LNCaP clone FGC (cell line): ENCODE measurements at regions not wholly inside any gene's neighbourhood (a gene's known extent, or its start where the extent isn't known, plus 50 kb on each side); places are given as distances from the start of the nearest gene placed in this dataset.

Experiments
- DNase-seq: peaks from one replicate; pipeline ENCODE4 v3.0.0-alpha.2; 2011; ENCODE audit warnings: low read depth
- H3K4me3 ChIP-seq: 2 replicates; pipeline ENCODE4 v1.5.1; 2011; ENCODE audit warnings: mild to moderate bottlenecking, low read depth, low read length, control low read depth
- CTCF ChIP-seq: IDR thresholded peaks from 2 replicates; pipeline ENCODE4 v1.5.1; 2012; ENCODE audit warnings: mild to moderate bottlenecking; ENCODE audit not compliant: control insufficient read depth, insufficient read depth; ENCODE audit errors: extremely low read depth

DNA sequence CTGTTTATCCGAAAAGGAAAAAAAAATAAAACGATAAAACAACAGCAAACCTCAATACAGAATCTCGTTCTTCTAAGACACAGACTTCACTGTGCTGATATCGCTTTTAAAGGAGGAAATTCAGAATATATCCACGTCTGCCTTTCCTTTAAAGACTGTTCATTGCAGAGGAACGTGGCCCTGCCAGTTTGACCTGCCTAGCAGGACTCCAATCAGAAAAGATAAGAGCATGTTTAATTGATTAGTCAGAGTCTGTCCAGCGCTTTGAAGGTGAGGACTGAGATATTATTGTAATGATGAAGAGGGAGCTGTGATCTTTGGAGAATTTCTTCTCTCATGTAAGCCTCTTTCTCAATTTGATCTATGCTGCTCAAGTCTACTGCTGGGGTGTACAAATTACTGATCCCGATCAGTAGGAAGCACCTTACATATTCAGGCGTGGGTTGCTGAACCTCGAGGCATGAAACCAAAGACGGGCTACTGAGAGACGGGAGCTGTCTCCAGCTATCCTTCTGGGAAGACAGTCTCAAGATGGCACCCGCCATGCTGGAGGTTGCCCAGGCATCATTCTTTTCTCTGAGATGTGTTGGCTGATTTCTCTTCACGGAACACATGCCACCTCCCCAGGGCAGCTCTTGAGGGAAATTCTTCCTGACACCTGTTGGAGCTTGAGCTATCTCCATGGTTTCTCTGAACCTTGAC is 146.1 kb downstream of the SHOX start:
- TF ChIP-seq CTCF, result no peak

GRCh38 chrX:776061-776460 is 145.5 kb downstream of the SHOX start:
- TF ChIP-seq CTCF, result no peak
- no peak overlapping the region for H3K4me3 ChIP-seq
- no peak for DNase-seq

More for the DNA sequence above, 146.1 kb downstream of the SHOX start:
- DNase-seq, result no peak
- no peak overlapping the region for H3K4me3 ChIP-seq

DNA sequence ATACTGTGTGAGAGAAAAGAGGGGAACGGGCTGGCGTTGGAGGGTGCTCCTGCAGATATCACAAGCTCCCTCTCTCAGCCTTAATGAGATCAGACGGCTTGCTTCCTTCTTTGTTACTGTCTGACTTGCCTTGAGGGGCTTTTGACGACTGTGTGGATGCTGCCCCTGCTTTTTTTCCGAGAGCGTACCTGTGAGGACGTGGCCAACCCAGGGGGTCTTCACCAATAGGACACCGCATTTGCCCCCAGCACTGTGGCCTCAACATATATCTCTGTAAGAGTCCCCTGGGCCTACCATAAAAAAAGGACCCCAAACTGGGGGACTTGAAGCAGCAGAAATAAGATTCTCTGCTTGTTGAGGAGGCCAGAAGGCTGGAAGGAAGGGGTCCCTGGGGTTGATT is 143.9 kb downstream of the SHOX start:
- TF ChIP-seq CTCF, result no peak
- no peak overlapping the region for H3K4me3 ChIP-seq
- DNase-seq, result no peak

DNA sequence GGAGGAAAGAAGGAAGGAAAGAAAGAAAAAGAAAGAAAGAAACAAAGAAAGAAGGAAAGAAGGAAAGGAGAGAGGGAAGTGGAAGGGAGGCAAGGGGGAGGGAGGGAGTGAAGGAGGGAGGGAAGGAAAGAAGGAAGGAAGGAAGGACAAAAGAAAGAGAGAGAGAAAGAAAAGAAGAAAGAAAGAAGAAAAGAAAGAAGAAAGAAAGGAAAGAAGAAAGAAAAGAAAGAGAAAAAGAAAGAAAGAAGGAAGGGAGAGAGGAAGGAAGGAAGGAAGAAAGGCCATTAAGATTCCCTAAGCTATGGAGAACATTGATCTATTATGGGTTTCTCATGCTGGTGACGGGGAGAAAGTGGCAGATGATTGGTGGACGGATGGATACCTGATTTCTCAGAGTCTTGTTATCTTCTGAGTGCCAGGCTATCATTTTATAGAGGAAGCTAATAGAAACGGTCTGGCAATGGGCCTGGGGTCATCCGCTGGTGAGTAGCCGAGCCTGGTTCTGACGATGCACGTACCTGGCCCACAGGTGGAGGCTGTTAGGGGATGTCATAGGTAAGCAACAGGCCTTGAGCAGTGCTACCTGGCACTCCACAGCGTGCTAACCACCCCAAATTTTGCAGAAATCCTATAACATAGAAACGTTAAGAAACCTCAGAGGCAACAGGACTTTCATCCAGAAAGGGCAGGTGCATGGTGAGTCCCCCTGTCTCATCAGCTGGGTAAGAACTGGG is 142.9 kb downstream of the SHOX start:
- TF ChIP-seq CTCF, result no peak

GRCh38 chrX:771536-771935 is 140.9 kb downstream of the SHOX start:
- no peak overlapping the region for H3K4me3 ChIP-seq
- no peak for DNase-seq
- TF ChIP-seq CTCF, result no peak

More for the DNA sequence above, 142.9 kb downstream of the SHOX start:
- DNase-seq, result no peak
- H3K4me3 ChIP-seq, result no peak overlapping the region

DNA sequence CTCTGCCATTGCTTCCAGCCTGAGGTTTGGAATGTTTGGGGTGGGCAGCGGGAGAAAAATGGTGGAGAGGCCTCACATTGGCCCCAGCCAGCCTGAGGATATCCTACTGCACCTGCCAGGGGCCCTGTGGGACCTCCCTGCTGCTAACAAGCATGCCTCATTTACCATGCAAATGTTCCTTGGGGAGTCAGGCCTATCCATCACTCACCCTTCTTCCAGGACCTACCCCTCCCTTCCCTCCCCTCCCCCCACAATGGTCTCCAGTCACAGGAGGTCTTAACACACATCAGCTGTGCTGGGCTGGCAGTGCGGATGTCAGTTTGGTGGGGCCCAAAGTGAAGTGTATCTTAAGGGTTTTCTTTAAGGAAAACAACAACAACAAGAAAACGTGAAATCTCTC is 139.2 kb downstream of the SHOX start:
- no peak for TF ChIP-seq CTCF
- DNase-seq, result no peak
- no peak overlapping the region for H3K4me3 ChIP-seq
